IMR-90 (cell line): ENCODE measurements at regions not wholly inside any gene's neighbourhood (a gene's known extent, or its start where the extent isn't known, plus 50 kb on each side); places are given as distances from the start of the nearest gene placed in this dataset.

ENCODE experiments used
- ATAC-seq: fragments of 200-7000 bp; cut with Tn5 transposase; 2 replicates; pipeline ENCODE4 v1.9.1; 2020; ENCODE audit warnings: low read depth, mild to moderate bottlenecking, moderate library complexity
- BruUV-seq: library from RNA; stranded (reverse); fragments of 400-500 nt; replicated peaks from 2 replicates; lab custom pipeline; 2021; lab: Mats Ljungman, UMichigan
- CTCF ChIA-PET: fragments of 300-600 bp; formaldehyde crosslinking; extraction: SDS; loops from one replicate; lab custom pipeline; 2021; ENCODE audit warnings: antibody characterized with exemption; lab: Yijun Ruan, JAX
- POLR2A ChIA-PET: fragments of 300-600 bp; sonication (Branson Sonifier 250); formaldehyde crosslinking; loops from one replicate; lab custom pipeline; 2022; ENCODE audit warnings: antibody characterized with exemption; ENCODE audit not compliant: unreplicated experiment; lab: Charles Lee
- DNase-seq: peaks from one replicate; pipeline ENCODE4 v3.0.0; 2013
- H2AFZ ChIP-seq: replicated peaks from 2 replicates; pipeline ENCODE3; 2013; ENCODE audit warnings: low read length, mild to moderate bottlenecking; ENCODE audit not compliant: poor library complexity
- H2AK5ac ChIP-seq: 2 replicates; pipeline ENCODE4 v1.6.1; 2013; ENCODE audit warnings: low read depth, low read length, inconsistent platforms
- H2AK9ac ChIP-seq: replicated peaks from 2 replicates; pipeline ENCODE3; 2013; ENCODE audit warnings: mild to moderate bottlenecking, low read depth, low read length, moderate library complexity; ENCODE audit not compliant: poor library complexity
- H2BK120ac ChIP-seq: 2 replicates; pipeline ENCODE4 v1.6.1; 2013; ENCODE audit warnings: low read depth, low read length, inconsistent platforms
- H2BK15ac ChIP-seq: 3 replicates; pipeline ENCODE4 v1.6.1; 2013; ENCODE audit warnings: low read depth, low read length, inconsistent platforms
- H2BK20ac ChIP-seq: 2 replicates; pipeline ENCODE4 v1.6.1; 2013; ENCODE audit warnings: low read depth, mild to moderate bottlenecking, inconsistent platforms, low read length, moderate library complexity
- H2BK5ac ChIP-seq: 2 replicates; pipeline ENCODE4 v1.6.1; 2013; ENCODE audit warnings: mild to moderate bottlenecking, low read depth, low read length, inconsistent platforms; ENCODE audit not compliant: poor library complexity, severe bottlenecking
- H3K14ac ChIP-seq: replicated peaks from 2 replicates; pipeline ENCODE4 v1.6.1; 2013; ENCODE audit warnings: low read depth, low read length, inconsistent platforms
- H3K18ac ChIP-seq: 2 replicates; pipeline ENCODE4 v1.6.1; 2013; ENCODE audit warnings: low read depth, low read length, control low read depth
- H3K23ac ChIP-seq: 2 replicates; pipeline ENCODE4 v1.6.1; 2013; ENCODE audit warnings: low read depth, low read length, inconsistent platforms
- H3K27ac ChIP-seq: 2 replicates; pipeline ENCODE4 v1.5.1; 2013; ENCODE audit warnings: mild to moderate bottlenecking, control low read depth, low read length; ENCODE audit not compliant: insufficient read depth
- H3K27me3 ChIP-seq: 2 replicates; pipeline ENCODE4 v1.6.1; 2013; ENCODE audit warnings: low read length; ENCODE audit not compliant: control insufficient read depth, insufficient read depth
- H3K36me3 ChIP-seq: 2 replicates; pipeline ENCODE4 v1.6.1; 2013; ENCODE audit warnings: low read length, mixed read lengths; ENCODE audit not compliant: control insufficient read depth, insufficient read depth
- H3K4ac ChIP-seq: 2 replicates; pipeline ENCODE4 v1.6.1; 2013; ENCODE audit warnings: low read depth, low read length, inconsistent platforms
- H3K4me1 ChIP-seq: 2 replicates; pipeline ENCODE4 v1.6.1; 2013; ENCODE audit warnings: low read length, mixed read lengths; ENCODE audit not compliant: control insufficient read depth, insufficient read depth
- H3K4me2 ChIP-seq: 2 replicates; pipeline ENCODE4 v1.6.1; 2013; ENCODE audit warnings: low read depth, mild to moderate bottlenecking, control low read depth, low read length, moderate library complexity
- H3K4me3 ChIP-seq: 2 replicates; pipeline ENCODE4 v1.5.1; 2013; ENCODE audit warnings: low read depth, mild to moderate bottlenecking, control low read depth, low read length, moderate library complexity; ENCODE audit not compliant: insufficient read depth
- H3K56ac ChIP-seq: 2 replicates; pipeline ENCODE4 v1.6.1; 2013; ENCODE audit warnings: low read length, inconsistent platforms; ENCODE audit not compliant: insufficient read depth; ENCODE audit errors: extremely low read depth
- H3K79me1 ChIP-seq, 2 experiments: 2 replicates each; pipeline ENCODE4 v1.6.1; 2013; ENCODE audit warnings: low read length in 2 of 2, inconsistent platforms in 1 of 2, low read depth in 1 of 2
- H3K9ac ChIP-seq: 2 replicates; pipeline ENCODE4 v1.6.1; 2013; ENCODE audit warnings: low read depth, low read length, control low read depth
- H3K9me1 ChIP-seq: 2 replicates; pipeline ENCODE4 v1.6.1; 2013; ENCODE audit warnings: low read length, inconsistent platforms; ENCODE audit not compliant: insufficient read depth
- H3K9me3 ChIP-seq: 2 replicates; pipeline ENCODE4 v1.6.1; 2013; ENCODE audit warnings: low read length; ENCODE audit not compliant: control insufficient read depth, insufficient read depth
- H4K20me1 ChIP-seq: 2 replicates; pipeline ENCODE4 v1.6.1; 2013; ENCODE audit warnings: low read length, inconsistent platforms; ENCODE audit not compliant: insufficient read depth
- H4K5ac ChIP-seq: 2 replicates; pipeline ENCODE4 v1.6.1; 2013; ENCODE audit warnings: mild to moderate bottlenecking, low read depth, low read length, control low read depth
- H4K8ac ChIP-seq, 2 experiments: 2 replicates each; pipeline ENCODE4 v1.6.1; 2013; ENCODE audit warnings: low read depth in 2 of 2, low read length in 2 of 2, control low read depth in 1 of 2, inconsistent platforms in 1 of 2
- H4K91ac ChIP-seq: 2 replicates; pipeline ENCODE4 v1.6.1; 2013; ENCODE audit warnings: low read depth, low read length, inconsistent platforms; ENCODE audit not compliant: insufficient read depth
- CEBPB ChIP-seq: IDR thresholded peaks from 2 replicates; pipeline ENCODE4 v1.6.1; 2012; ENCODE audit warnings: low read depth, low read length, improper control_type of control experiment
- FOS ChIP-seq: fragments of 150-350 bp; IDR thresholded peaks from 2 replicates; pipeline ENCODE4 v1.6.1; 2016; ENCODE audit warnings: low read depth, low read length
- MAFK ChIP-seq: IDR thresholded peaks from 2 replicates; pipeline ENCODE4 v1.6.1; 2012; ENCODE audit warnings: low read depth, low read length, improper control_type of control experiment
- MAZ ChIP-seq: IDR thresholded peaks from 2 replicates; pipeline ENCODE4 v1.6.1; 2012; ENCODE audit warnings: low read depth, mild to moderate bottlenecking, low read length, improper control_type of control experiment, moderate library complexity, borderline replicate concordance
- MXI1 ChIP-seq: IDR thresholded peaks from 2 replicates; pipeline ENCODE4 v1.6.1; 2012; ENCODE audit warnings: low read depth, mild to moderate bottlenecking, low read length, moderate library complexity, borderline replicate concordance
- NFE2L2 ChIP-seq: fragments of 150-350 bp; IDR thresholded peaks from 2 replicates; pipeline ENCODE4 v1.6.1; 2016; ENCODE audit warnings: low read depth, mild to moderate bottlenecking, low read length
- RAD21 ChIP-seq: IDR thresholded peaks from 2 replicates; pipeline ENCODE4 v1.6.1; 2012; ENCODE audit warnings: low read length, improper control_type of control experiment
- RCOR1 ChIP-seq: IDR thresholded peaks from 2 replicates; pipeline ENCODE4 v1.6.1; 2012; ENCODE audit warnings: mild to moderate bottlenecking, low read length, improper control_type of control experiment; ENCODE audit not compliant: insufficient replicate concordance
- SMC3 ChIP-seq: fragments of 150-350 bp; IDR thresholded peaks from 2 replicates; pipeline ENCODE4 v1.6.1; 2016; ENCODE audit warnings: low read depth, mild to moderate bottlenecking, antibody characterized with exemption, low read length, moderate library complexity
- WGBS, 2 experiments: methylation state at CpG; one replicate each; pipeline versions ENCODE4 v1.1.5 to v1.1.7; 2013; ENCODE audit warnings: missing lambda C conversion rate in 2 of 2; ENCODE audit not compliant: insufficient read length in 1 of 2; ENCODE audit errors: extremely low coverage in 2 of 2; 5-methylcytosine and 5-hydroxymethylcytosine counted together
- dilution Hi-C: fragments of 300-500 bp; cut with HindIII; formaldehyde crosslinking; loops from one replicate; pipeline ENCODE4 v1.14.3; 2018; ENCODE audit warnings: low sequenced_read_pairs; ENCODE audit not compliant: unreplicated experiment
- in situ Hi-C: fragments of 300-500 bp; cut with MboI; formaldehyde crosslinking; loops from 3 replicates; pipeline ENCODE4 v1.14.3; 2019; ENCODE audit warnings: low sequenced_read_pairs, inconsistent platforms, mixed read lengths
- intact Hi-C: fragments of 100-400 bp; cut with micrococcal nuclease; formaldehyde crosslinking; loops from 2 replicates; pipeline ENCODE4 v1.10.0; 2022
- TF ChIP-seq, protein P1 (sequence below): fragments of 150-350 bp; IDR thresholded peaks from 2 replicates; pipeline ENCODE4 v1.6.1; 2016; ENCODE audit warnings: low read depth, mild to moderate bottlenecking, low read length, moderate library complexity, borderline replicate concordance
- TF ChIP-seq, protein P2 (sequence below): conservative IDR thresholded peaks from 2 replicates; pipeline ENCODE4 v1.5.1; 2012; ENCODE audit warnings: mild to moderate bottlenecking, low read depth, low read length, improper control_type of control experiment
- TF ChIP-seq, protein P3 (sequence below): fragments of 150-350 bp; IDR thresholded peaks from 2 replicates; pipeline ENCODE4 v1.6.1; 2017; ENCODE audit warnings: mild to moderate bottlenecking, antibody characterized with exemption, low read length, low read depth

DNA sequence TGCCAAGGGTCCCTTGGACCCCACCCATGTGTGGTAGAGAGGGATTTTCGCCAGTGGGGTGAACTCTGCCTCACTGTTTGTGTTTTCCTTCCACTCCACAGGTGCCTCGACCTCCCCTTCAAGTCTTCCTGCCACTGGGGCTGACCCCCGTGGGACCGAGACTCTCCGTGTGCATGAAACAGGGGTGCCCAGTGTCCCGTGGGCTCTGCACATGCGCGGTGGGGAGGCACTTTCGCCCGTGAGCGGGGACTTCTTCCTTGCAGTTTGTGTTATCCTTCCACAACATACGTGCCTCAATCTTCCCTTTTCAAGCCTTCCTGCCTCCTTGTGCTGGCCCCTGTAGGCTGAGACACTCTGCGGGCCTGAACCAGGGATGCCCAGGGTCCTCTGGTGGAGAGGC, 362.4 kb downstream of the ALG10 start:
- no peaks in the 10 kb centered on the region for H3K9me1 ChIP-seq
- H3K27me3 ChIP-seq = no peaks in the 10 kb centered on the region
- H3K4ac ChIP-seq = no peak overlapping the region
- no peak overlapping the region for H4K5ac ChIP-seq
- in situ Hi-C loops (no loop called here), intact Hi-C loops (no loop called here), dilution Hi-C loops (no loop called here)
- WGBS, 2 experiments = 70% methylated on average over 5 of the region's 13 CpGs; no CpG with 5 or more reads in 1 of the 2 experiments
- CTCF ChIA-PET = no interaction called here
- H3K4me2 ChIP-seq = no peak overlapping the region
- no peak overlapping the region for H3K18ac ChIP-seq
- no peak overlapping the region for H3K14ac ChIP-seq
- H4K91ac ChIP-seq = no peak overlapping the region
- DNase-seq (no peak), ATAC-seq (no peak)
- no peak overlapping the region for H2BK20ac ChIP-seq
- no peak overlapping the region for H2BK15ac ChIP-seq
- no peak overlapping the region for H2AK5ac ChIP-seq
- no peak overlapping the region for H2AK9ac ChIP-seq
- no peak overlapping the region for H4K8ac ChIP-seq
- no peak overlapping the region for H3K27ac ChIP-seq
- no peak overlapping the region for H3K23ac ChIP-seq
- TF ChIP-seq MAZ (no peak), NFE2L2 (no peak), CEBPB (no peak), MAFK (no peak), FOS (no peak), SMC3 (no peak), RAD21 (no peak), RCOR1 (no peak), MXI1 (no peak)
- TF ChIP-seq, protein P1, sequence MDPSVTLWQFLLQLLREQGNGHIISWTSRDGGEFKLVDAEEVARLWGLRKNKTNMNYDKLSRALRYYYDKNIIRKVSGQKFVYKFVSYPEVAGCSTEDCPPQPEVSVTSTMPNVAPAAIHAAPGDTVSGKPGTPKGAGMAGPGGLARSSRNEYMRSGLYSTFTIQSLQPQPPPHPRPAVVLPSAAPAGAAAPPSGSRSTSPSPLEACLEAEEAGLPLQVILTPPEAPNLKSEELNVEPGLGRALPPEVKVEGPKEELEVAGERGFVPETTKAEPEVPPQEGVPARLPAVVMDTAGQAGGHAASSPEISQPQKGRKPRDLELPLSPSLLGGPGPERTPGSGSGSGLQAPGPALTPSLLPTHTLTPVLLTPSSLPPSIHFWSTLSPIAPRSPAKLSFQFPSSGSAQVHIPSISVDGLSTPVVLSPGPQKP = no peak
- TF ChIP-seq, protein P2, sequence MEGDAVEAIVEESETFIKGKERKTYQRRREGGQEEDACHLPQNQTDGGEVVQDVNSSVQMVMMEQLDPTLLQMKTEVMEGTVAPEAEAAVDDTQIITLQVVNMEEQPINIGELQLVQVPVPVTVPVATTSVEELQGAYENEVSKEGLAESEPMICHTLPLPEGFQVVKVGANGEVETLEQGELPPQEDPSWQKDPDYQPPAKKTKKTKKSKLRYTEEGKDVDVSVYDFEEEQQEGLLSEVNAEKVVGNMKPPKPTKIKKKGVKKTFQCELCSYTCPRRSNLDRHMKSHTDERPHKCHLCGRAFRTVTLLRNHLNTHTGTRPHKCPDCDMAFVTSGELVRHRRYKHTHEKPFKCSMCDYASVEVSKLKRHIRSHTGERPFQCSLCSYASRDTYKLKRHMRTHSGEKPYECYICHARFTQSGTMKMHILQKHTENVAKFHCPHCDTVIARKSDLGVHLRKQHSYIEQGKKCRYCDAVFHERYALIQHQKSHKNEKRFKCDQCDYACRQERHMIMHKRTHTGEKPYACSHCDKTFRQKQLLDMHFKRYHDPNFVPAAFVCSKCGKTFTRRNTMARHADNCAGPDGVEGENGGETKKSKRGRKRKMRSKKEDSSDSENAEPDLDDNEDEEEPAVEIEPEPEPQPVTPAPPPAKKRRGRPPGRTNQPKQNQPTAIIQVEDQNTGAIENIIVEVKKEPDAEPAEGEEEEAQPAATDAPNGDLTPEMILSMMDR = no peak
- TF ChIP-seq, protein P3, sequence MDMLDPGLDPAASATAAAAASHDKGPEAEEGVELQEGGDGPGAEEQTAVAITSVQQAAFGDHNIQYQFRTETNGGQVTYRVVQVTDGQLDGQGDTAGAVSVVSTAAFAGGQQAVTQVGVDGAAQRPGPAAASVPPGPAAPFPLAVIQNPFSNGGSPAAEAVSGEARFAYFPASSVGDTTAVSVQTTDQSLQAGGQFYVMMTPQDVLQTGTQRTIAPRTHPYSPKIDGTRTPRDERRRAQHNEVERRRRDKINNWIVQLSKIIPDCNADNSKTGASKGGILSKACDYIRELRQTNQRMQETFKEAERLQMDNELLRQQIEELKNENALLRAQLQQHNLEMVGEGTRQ = no peak
- H3K36me3 ChIP-seq = no peaks in the 10 kb centered on the region
- BruUV-seq = no TSS peak
- no peak overlapping the region for H3K56ac ChIP-seq
- H2AFZ ChIP-seq = no peak overlapping the region
- peaks cover 57% of the 10 kb centered on the region for H3K9me3 ChIP-seq
- no peaks in the 10 kb centered on the region for H4K20me1 ChIP-seq
- H3K4me1 ChIP-seq = no peaks in the 10 kb centered on the region
- H3K4me3 ChIP-seq = no peak overlapping the region
- POLR2A ChIA-PET = no interaction called here
- no peaks in the 10 kb centered on the region for H3K79me1 ChIP-seq
- H3K9ac ChIP-seq = no peak overlapping the region
- no peak overlapping the region for H2BK120ac ChIP-seq
- no peak overlapping the region for H2BK5ac ChIP-seq
